Activated CD4-positive, alpha-beta T cell treated with anti-CD3 and anti-CD28 coated beads, Interleukin-2, amount 50 U/mL, for 16 hours (primary cell): ENCODE measurements at regions not wholly inside any gene's neighbourhood (a gene's known extent, or its start where the extent isn't known, plus 50 kb on each side); places are given as distances from the start of the nearest gene placed in this dataset.

Experiments used
- DNase-seq: peaks from one replicate; pipeline ENCODE4 v3.0.0-alpha.2; 2020

GRCh38 chr3:55341502-55342031 lies 145.5 kb downstream of the WNT5A start:
- DNase-seq, result no peak

GRCh38 chr3:55339819-55340218 lies 147.3 kb downstream of the WNT5A start:
- no peak for DNase-seq

- no peak for DNase-seq
Observed at GRCh38 chr3:55339390-55339789, 147.7 kb downstream of the WNT5A start.

- DNase-seq, result no peak
Observed at GRCh38 chr3:55337641-55338180, 149.4 kb downstream of the WNT5A start.

GRCh38 chr3:55333923-55334322 lies 153.2 kb downstream of the WNT5A start:
- DNase-seq, result no peak

- DNase-seq, result no peak
Observed at GRCh38 chr3:55333046-55333445, 154.1 kb downstream of the WNT5A start.

GRCh38 chr3:55332176-55332575 lies 154.9 kb downstream of the WNT5A start:
- DNase-seq, result no peak

GRCh38 chr3:55331524-55331923 lies 155.6 kb downstream of the WNT5A start:
- no peak for DNase-seq

GRCh38 chr3:55330756-55331155 lies 156.3 kb downstream of the WNT5A start:
- DNase-seq, result no peak

GRCh38 chr3:55330355-55330754 lies 156.8 kb downstream of the WNT5A start:
- DNase-seq, result no peak

- no peak for DNase-seq
Observed at GRCh38 chr3:55329849-55330248, 157.3 kb downstream of the WNT5A start.

- DNase-seq, result no peak
Observed at GRCh38 chr3:55327131-55327920, 159.8 kb downstream of the WNT5A start.

GRCh38 chr3:55322638-55323037 lies 164.5 kb downstream of the WNT5A start:
- no peak for DNase-seq

- no peak for DNase-seq
Observed at GRCh38 chr3:55320928-55321327, 166.2 kb downstream of the WNT5A start.

- DNase-seq, result no peak
Observed at GRCh38 chr3:55315396-55315795, 171.7 kb downstream of the WNT5A start.

GRCh38 chr3:55313666-55314065 lies 173.4 kb downstream of the WNT5A start:
- DNase-seq, result no peak

- no peak for DNase-seq
Observed at GRCh38 chr3:55309336-55309735, 177.8 kb downstream of the WNT5A start.

GRCh38 chr3:55307622-55308021 lies 179.5 kb downstream of the WNT5A start:
- DNase-seq, result no peak

- no peak for DNase-seq
Observed at GRCh38 chr3:55305696-55306485, 181.2 kb downstream of the WNT5A start.

- no peak for DNase-seq
Observed at GRCh38 chr3:55300701-55301100, 186.4 kb downstream of the WNT5A start.

- no peak for DNase-seq
Observed at GRCh38 chr3:55297706-55298105, 189.4 kb downstream of the WNT5A start.

GRCh38 chr3:55297245-55297644 lies 189.9 kb downstream of the WNT5A start:
- no peak for DNase-seq

- no peak for DNase-seq
Observed at GRCh38 chr3:55296791-55297190, 190.3 kb downstream of the WNT5A start.

- no peak for DNase-seq
Observed at GRCh38 chr3:55296030-55296429, 191.1 kb downstream of the WNT5A start.
